Ectodermal cell (in vitro differentiated cells): ENCODE measurements at regions not wholly inside any gene's neighbourhood (a gene's known extent, or its start where the extent isn't known, plus 50 kb on each side); places are given as distances from the start of the nearest gene placed in this dataset.

ENCODE experiments used
- H3K27ac ChIP-seq: 2 replicates; pipeline ENCODE4 v1.7.0; 2013; ENCODE audit warnings: mild to moderate bottlenecking, low read depth, low read length; ENCODE audit not compliant: insufficient read depth, poor library complexity, severe bottlenecking
- H3K27me3 ChIP-seq: 2 replicates; pipeline ENCODE4 v1.7.0; 2013; ENCODE audit warnings: mild to moderate bottlenecking, low read length; ENCODE audit not compliant: insufficient read depth, control insufficient read depth, poor library complexity, severe bottlenecking
- H3K36me3 ChIP-seq: one replicate; pipeline ENCODE4 v1.7.0; 2013; ENCODE audit warnings: low read length; ENCODE audit not compliant: control insufficient read depth, insufficient read depth
- H3K4me1 ChIP-seq: one replicate; pipeline ENCODE4 v1.7.0; 2013; ENCODE audit warnings: low read length; ENCODE audit not compliant: control insufficient read depth, insufficient read depth
- H3K4me3 ChIP-seq: 2 replicates; pipeline ENCODE4 v1.7.0; 2013; ENCODE audit warnings: low read depth, low read length, control low read depth; ENCODE audit not compliant: insufficient read depth
- H3K9me3 ChIP-seq: 2 replicates; pipeline ENCODE4 v1.7.0; 2013; ENCODE audit warnings: mild to moderate bottlenecking, low read length, moderate library complexity; ENCODE audit not compliant: control insufficient read depth
- WGBS, 2 experiments: methylation state at CpG; one replicate each; pipeline ENCODE4 v1.1.7; 2013; ENCODE audit warnings: missing lambda C conversion rate in 2 of 2; 5-methylcytosine and 5-hydroxymethylcytosine counted together

DNA sequence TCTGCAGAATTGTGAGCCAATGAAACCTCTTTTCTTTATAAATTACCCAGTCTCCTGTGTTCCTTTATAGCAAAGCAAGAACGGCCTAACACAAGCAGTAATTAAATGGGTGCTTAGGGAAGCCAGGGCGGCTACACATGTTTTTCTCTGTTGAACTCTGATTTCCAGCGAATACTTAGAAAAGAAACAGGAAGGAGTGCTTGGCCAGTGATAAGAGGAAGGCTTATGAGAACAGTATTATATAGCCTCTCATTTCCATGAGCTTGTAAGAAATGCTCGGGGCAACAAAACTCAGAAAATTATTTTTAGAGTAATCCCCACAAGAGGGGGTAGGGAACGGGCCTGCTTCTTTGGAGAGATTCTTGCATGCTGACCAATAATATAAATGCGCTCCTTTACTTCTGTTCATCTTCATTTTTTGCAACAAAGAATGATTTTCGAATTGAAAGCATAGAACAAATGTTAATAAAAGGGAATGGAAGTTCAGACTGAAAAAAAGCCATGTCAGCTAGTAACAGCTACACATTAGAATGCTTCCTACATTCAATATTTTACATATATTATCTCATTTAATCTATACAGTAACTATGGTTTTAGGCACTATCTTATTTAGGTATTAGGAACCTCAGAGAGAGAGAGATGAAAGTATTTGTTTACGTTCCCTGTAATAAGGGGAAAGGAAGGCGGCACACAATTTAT is 49.7 kb upstream of the CCDC85A start:
- H3K9me3 ChIP-seq: no peaks in the 10 kb centered on the region
- no peak overlapping the region for H3K4me3 ChIP-seq
- H3K27ac ChIP-seq: no peak overlapping the region
- H3K36me3 ChIP-seq: no peaks in the 10 kb centered on the region
- no peaks in the 10 kb centered on the region for H3K4me1 ChIP-seq
- H3K27me3 ChIP-seq: no peaks in the 10 kb centered on the region
- 88 to 97% methylated on average over 9 of the region's 9 CpGs for WGBS, 2 experiments
